HG02938 (cell line): ENCODE measurements at regions not wholly inside any gene's neighbourhood (a gene's known extent, or its start where the extent isn't known, plus 50 kb on each side); places are given as distances from the start of the nearest gene placed in this dataset.
"Not testable (repeated sequence)": the region's sequence is repeated elsewhere in the genome, so short reads cannot be mapped to it uniquely, and the experiment has no call there.

Experiments used
- ATAC-seq: cut with Tn5 transposase; IDR thresholded peaks from one replicate; pipeline ENCODE4 v1.9.1; 2021; ENCODE audit warnings: mild to moderate bottlenecking, moderate library complexity; ENCODE audit not compliant: unreplicated experiment

DNA sequence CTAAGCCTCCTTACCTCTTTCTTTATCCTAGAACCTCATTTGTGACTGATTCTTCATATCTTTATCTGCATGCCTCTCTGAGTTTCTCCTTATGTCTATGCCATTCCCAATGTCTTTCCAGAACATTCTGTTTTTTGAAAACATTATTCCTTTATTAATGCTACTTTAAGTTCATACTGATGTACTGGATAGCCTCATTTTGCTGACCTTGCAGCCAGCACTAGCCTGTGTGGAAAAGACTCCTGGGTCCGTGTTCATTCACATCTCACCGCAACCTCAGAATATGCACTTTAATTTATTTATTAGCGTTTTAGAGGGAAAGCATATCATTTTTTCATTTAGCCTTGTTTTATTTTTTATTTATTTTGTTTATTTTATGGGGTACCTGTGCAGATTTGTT, 208.1 kb upstream of the NPVF start:
- no peak for ATAC-seq

DNA sequence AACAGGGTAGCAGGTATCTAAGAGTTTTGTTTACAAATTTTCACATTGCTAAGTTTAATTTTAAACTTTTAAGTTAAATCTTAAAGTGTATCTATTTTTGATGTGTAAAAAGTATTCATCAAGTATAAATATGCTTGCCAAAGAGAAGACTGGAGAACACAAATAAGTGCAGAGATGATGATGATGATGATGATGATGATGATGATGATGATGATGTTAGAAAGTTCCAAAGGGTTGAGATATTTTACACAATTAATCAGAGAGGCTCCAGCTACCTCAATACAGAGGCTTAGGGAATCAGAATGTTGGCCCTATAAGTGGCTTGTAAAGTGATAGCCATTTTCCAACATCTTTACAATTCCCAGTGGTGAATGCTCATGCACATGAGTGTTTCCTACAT, 209.0 kb upstream of the NPVF start:
- ATAC-seq: no peak

DNA sequence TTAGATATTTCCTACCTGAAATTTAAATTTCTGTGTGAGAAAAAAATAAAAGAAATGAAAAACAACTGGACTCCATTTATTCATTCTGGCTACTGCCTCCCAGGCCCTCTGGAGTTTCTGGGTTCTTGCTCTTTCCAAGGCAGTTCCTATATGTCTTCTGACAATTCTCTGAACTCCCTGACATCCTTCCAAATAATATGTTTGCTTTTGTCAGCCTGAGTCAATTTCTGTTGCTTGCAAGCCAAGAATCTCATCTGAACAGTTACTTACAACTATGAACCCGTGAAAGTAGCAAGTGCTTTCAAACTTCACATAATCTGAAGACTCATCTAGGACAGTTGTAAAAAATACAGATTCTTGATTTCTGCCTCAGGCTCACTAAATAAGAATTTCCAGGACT, 216.7 kb upstream of the NPVF start:
- ATAC-seq: no peak

DNA sequence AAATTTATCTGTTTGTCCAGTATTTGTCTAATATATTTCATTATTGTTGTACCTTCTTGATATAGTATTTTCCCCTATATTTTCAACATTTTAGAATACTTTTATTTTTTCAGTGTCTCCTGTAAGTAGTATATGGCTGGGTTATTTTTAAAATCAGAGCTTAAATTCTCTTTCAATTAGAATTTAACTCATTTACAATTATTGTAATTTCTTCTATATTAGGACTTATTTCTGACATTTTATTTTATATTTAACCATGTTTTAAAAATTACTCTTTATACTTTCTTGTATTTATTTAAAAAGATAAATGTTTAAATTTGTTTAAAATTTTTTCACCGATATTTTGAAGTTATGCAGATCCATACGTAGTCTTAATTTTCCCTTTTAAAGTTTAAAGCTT, 220.0 kb upstream of the NPVF start:
- no peak for ATAC-seq

DNA sequence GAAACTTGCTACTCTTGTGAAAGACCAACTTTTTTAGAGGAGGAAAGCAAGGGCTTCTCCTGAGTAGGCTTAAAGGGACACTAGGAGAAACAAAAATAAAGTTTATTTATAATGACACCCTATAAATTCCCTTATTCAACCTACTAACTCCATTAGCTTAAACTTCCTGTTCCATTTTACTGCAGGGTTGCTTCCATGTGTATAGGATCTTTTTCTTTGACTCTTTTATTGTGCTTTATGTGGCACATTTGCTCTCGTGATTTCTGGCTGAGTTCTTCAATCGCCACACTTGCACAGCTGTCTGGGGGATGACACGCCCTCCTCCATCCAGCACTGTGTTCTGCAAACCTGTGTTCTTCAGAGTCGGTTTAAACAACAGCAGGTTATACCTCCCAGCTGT, 225.7 kb upstream of the NPVF start:
- no peak for ATAC-seq

DNA sequence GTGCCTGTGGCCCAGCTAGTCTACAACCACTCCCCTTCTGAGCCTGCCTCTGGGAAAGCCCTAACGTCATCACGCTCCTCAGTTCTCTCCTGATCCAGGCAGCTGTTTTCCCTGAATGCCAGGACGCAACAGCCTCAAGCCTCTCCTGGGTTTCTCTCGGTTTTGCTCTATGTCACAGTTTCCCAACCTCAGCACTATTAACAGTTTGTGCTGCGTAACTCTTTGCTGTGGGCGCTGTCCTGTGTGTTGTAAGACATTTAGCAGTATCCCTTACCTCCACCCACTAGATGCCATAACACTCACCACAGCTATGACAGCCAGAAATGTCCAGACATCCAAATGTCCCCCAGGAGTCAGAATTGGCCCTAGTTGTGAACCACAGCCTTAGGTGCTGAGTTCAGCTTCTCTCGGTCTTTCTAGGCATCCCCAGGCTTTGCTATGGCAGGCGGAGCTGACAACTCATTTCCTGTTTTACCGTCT, 226.3 kb upstream of the NPVF start:
- no peak for ATAC-seq

DNA sequence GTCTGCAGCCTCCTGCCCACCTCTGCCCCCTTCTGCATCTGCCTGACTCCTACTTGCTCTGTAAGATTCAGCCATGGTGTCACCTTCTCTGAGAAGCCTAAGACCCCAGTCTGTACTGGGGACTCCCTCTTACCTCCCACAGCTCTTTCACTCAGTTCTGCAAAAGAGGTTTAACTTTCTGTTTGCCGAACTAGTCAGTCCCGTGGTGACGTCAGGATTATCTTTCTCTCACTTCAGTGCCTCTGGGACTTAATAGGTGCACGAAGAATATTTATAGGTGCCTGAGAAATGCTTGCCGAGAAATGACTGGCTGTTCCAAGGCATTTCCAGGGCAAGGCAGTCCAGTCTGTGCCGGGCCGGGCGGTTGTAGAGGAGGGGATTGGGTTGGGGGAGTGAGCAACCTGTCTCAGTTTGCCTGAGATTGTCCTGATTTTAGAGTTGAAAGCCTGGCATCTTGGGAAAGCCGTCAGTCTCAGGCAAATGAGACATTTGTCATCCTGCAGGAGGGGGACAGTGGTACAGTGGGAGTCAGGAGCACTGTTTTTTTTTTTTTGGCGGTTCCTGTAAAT, 227.5 kb upstream of the NPVF start:
- ATAC-seq: no peak

DNA sequence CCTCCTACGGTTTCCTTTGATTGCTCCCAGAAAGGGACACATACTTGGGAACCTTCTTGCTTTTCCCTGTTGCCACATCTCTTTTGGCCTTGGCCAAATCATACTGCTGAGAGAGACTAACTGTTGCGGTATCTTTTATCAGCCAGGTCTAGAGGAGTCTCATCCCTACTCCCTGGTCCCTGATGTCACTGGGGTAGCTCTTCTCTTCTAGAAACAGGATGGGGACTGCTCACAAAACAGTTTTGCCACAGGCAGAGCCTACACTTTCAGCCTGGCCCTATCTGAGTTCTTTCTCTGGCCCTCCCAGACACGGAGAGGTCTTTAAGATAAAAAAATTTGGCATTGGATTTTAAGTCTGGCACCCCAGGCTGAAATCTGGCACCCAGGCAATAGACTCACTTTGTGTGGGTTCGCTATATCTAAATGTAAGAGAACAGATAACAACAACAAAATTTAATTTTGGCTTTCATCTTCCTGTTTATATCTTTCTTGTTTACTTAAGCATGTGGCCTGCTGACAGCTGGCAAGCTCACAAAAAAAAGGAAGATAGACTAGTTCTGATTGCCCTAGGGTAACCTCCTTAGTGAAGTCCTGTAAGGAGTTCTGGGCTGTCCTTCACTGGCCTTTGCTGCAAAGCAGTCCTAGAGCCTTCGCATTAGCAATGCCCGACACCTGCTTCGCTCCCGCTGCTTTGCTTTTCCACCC, 228.3 kb upstream of the NPVF start:
- ATAC-seq: no peak

DNA sequence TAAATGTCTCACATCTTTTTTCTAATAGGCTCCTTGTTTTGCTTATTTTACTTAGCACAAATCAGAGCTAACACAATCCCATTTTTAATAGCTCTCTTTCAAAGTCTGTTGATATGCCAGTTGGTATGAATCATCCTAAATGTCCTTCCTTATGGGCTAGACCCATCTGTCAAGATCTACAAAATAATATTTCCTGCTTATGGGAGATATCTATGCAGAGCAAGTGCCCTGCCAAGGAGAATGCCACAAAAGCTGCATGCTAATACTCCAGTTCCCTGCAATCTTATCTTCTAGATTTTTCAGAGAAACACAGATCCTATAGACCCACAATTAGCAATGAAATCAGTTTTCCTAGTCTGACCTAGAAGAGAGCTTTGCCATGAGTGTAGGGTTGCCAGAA, 230.8 kb upstream of the NPVF start:
- ATAC-seq: no peak

DNA sequence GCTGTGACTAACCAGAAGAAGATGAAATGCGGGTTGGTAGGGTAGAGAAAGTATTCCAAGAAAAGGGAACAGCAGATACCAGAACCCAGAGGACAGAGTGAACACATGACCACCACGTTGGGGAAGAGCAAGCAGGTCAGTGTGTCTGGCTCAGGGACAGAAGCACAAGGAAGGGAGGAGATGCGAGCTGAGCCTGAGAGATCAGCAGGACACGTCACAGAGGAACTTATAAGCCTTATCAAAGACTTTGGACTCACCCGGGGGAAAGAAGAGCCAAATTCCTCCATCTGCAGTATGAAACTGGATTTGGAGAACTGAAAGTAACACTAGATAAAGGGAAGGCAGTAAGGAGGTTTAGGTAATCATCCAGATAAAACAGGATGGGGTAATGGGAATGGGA, 232.1 kb upstream of the NPVF start:
- no peak for ATAC-seq

DNA sequence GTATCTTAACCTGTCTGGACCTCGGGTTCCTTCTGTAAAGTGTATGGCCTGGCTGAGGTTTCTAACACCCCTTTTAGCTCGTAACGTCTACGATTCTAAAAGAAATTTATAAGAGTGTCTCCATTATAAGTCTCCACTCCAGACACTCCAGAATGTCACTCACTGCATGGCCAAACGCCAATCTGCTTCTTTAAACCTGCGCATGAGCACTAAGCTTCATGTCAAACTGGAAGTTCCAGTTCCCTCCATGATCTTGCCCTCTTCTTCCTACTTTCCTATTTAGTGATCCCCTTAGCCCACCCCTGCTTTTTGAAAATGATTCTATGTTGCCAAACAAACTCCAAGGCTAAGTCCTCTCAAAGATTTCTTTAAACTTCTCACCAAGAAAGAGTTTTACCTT, 241.4 kb upstream of the NPVF start:
- ATAC-seq: no peak

DNA sequence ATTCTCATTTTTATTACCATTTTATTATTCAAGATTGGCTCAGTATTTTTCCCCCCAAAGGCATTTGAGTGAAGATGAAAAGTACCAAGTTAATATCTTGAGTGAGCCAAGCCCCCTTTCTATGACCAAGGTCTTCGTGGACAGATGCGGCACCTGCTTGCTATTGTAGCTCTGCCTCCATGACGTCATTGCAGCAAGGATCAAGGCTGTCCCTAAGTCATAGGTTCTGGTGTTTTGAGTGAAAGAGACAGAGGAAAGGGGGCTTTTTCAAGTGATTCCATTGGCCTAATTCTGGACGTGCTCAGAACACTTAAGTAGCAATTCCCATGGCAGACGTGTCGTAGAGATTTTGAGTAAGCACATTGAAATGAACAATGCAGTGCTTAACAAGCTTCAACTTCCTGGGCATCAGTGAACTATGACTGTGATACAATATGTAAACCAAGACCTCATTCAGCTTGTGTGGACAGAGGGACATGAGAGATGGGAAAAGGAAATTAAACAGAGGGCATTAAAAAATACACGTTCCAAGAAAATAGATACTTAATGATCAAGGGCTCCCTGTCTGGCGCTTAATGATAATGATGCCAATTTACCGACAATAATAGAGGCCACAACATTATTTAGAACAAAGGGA, 248.7 kb upstream of the NPVF start:
- ATAC-seq: no peak

DNA sequence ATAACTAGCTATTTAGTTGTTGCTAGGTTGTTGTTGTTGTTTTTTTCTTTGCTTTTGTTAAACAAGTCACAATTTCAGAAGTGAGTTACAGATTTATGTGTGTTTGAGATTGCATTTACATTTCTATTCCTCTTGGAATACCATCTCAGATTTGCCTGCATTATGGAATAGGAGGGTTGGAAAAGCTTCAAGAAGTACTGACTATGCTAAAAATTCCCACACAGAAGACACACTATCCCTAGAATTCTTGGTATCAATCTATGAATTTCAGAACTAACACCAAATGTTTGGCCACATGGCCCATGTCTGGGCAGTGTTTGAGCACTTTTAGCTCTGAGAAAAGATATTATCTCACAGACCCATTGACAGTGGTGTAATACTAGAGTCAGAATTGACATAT, 249.9 kb upstream of the NPVF start:
- ATAC-seq: not testable (repeated sequence)

DNA sequence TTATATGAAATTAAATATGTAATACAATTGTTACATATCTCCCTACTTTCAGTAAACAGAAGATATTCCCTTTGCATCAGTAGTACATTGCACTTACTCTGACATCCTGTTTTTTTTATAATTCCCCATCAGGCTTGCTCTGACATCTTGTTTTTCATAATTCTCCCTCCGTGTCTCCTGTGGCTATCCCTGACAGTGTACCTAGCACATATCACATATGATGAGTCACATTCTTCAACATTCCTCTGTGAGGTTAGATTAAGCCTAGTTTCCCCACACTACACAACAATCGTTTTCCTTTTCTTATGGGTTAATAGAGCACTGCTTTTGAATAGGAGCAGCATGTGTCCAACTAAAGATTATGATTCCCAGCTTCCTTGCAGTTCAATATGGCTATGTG, 250.6 kb upstream of the NPVF start:
- ATAC-seq: no peak

DNA sequence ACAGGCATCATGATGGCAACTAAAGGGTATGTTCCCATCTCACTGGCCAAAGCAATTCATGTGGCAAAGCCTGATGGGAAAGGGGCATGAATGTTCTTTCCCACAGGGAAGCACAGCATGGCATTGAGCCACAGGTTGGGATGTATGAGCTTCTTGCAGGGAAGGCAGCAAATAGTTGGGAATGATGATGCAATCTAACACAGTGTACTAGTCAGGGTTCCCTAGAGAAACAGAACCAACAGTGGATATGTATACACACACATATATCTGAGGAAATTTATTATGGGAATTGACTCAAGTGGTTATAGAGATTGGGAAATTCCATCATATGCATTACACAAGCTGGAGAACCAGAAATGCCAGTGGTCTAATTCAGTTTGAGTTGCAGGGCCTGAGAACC, 253.6 kb upstream of the NPVF start:
- no peak for ATAC-seq

DNA sequence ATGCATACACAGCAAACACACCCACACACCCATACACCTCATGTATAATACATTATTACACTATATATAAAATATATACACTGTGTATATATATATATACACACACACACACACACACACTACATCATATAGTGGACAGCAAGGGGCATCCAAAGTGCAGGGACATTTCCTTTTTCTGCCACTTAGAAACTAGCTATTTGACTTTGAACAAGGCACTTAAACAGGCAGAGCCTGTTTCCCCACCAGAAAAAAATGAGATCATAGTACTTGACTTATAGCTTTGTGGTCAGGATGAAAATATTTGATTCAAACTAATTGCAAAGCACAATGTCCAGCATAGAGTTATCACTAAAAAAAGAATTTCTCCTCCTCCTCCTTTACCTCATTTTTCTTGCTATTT, 254.3 kb upstream of the NPVF start:
- no peak for ATAC-seq

DNA sequence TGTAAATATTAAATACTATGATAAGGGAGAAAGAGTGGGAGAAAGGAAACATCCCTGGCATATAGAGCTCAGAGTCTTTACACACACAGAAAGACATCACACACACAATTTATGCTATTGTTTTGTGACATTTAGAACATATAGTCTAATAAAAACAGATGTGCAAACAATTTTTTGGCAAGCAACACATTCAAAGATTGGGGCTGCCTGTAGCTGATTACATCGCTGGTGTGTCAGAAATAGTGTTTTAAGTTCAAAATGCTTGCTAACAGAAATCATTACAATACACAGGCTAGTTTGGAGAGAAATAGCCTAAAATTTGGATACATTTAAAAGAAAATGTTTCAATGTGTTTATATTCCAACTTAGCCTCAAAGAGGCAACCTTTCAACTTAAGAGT, 256.7 kb upstream of the NPVF start:
- no peak for ATAC-seq

DNA sequence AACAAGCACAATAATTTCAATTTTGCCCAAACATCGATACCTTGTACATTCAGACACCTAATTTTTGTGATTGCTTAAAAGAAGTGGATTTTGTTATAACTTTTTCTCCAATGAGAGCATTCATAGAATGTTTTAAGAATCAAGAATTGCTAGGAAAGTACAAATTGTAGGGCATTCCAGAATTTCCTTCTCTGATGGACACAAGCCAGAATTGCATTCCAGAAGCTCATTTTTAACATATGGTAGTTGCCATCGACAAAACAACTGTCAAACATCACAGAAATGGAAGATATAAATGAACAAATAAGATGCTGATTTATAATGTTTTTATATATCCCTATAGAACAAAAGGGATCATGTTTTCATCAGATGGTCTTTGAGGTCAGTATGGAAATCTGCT, 258.4 kb upstream of the NPVF start:
- ATAC-seq: no peak

DNA sequence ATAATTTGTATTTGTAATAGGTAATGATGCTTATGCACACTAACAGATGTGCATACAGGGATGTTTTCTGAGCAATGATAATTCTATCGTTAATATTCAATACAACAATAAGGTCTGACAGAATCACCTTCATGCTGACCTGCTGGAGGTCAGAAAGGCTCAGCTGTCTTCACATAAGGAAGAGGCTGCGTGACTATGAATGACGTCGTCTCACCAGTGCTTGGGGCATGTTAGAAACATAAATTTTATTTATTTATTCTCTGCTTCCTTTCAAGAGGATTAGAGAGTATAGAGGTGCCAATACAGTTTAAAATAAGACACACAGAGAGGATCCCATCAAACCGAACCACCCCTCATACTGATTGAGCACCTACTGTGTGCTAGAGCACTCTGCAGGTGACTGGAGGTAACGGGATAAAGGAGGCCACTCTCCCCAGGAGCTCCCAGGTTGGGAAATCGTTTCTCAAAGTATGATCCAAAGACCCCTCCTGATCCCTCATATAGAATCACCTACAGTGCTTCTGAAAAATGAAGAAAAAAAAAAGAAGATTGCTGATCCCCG, 265.6 kb upstream of the NPVF start:
- ATAC-seq: no peak

DNA sequence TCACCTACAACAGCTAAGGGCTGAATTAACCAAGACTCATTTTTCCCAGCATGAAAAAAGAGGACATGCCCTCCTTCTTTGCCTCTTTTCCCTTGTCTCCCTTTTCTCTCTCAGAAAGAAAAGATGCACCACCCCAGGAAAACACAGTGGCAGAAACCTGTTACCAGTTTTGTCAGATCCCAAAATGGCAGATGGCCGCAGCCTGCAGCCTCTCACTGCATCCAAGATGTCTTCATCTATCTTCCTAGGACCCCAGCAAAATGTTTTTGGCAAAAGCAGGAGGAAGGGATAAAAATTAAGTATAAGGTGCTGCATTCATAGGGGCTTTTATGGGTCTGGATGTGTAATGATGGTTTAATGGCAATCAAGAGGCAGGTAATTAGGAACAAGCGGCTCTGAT, 266.6 kb upstream of the NPVF start:
- no peak for ATAC-seq

DNA sequence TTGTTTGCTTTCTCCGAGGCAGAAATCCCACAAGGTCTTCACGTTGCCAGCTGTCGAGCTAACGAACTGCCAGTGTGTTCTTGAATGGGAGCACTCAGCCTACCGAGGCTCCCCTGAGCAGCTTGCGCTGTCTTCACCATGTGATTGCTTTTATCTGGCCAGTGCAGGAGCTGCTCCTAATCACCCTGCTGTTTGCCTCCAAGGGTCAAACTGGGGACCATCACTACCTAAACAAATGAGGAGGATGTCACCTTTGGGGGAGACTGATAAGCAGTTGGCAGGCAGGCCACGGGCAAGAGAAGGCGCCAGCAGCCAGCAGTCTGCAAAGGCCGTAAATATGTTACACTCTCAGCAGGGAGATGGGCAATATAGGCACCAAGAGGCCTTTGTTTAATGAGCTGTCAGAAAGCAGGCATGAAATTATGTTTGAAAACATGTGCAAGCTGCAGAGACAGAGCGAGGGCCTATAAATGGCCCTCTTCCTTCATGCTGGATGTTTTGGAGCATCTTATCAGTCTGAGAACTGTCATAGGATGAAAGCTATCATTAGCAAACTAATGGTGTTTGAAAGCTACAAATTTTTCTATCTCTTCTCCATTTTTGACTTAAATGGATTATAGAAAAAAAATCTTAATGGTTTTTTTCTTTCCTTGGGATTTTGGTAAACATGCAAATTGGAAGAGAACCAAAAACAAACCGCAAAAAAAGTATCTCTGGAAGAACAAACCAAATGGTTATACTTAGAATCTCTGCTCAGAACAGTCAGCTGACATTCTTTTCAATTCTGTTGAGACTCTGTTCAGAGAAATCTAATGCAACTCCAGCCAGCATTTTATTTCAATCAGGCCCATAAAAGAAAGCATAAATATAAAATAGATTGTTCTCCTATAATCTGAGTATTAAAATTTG, 267.3 kb upstream of the NPVF start:
- no peak for ATAC-seq
